SU-DHL-6 (cell line): ENCODE measurements at regions not wholly inside any gene's neighbourhood (a gene's known extent, or its start where the extent isn't known, plus 50 kb on each side); places are given as distances from the start of the nearest gene placed in this dataset.

ENCODE experiments used
- CTCF ChIP-seq: fragments of 200-600 bp; sonication (generic); IDR thresholded peaks from one replicate; pipeline ENCODE4 v1.5.1; 2017; ENCODE audit warnings: antibody characterized with exemption, mild to moderate bottlenecking, low read length, moderate library complexity; ENCODE audit not compliant: insufficient read depth, poor library complexity, severe bottlenecking
- EZH2phosphoT487 ChIP-seq: fragments of 200-600 bp; sonication (generic), shearing (Covaris generic); conservative IDR thresholded peaks from 2 replicates; pipeline ENCODE4 v1.6.1; 2018; ENCODE audit warnings: mild to moderate bottlenecking, antibody characterized with exemption, low read length, moderate library complexity, mixed read lengths

- TF ChIP-seq CTCF = no peak
- TF ChIP-seq EZH2phosphoT487 = no peak
Observed at GRCh38 chr14:42994051-42994736, 1387.5 kb downstream of the LRFN5 start.
